K562 (cell line): ENCODE measurements at regions not wholly inside any gene's neighbourhood (a gene's known extent, or its start where the extent isn't known, plus 50 kb on each side); places are given as distances from the start of the nearest gene placed in this dataset.

Experiments
- ATAC-seq: fragments of 200-7000 bp; cut with Tn5 transposase; 3 replicates; pipeline ENCODE4 v1.9.1; 2020; ENCODE audit warnings: moderate library complexity
- BruUV-seq: library from RNA; stranded (reverse); fragments of 400-500 nt; replicated peaks from 2 replicates; lab custom pipeline; 2021; lab: Mats Ljungman, UMichigan
- CTCF ChIA-PET: fragments of 300-600 bp; formaldehyde crosslinking; extraction: SDS; loops from one replicate; lab custom pipeline; 2021; ENCODE audit warnings: low intra/inter-chr PET ratio; lab: Yijun Ruan, JAX
- POLR2A ChIA-PET: fragments of 300-600, 350-650 bp; sonication (Branson Sonifier 250); formaldehyde crosslinking; extraction: SDS; loops from one replicate; lab custom pipeline; 2021; ENCODE audit warnings: antibody characterized with exemption, inconsistent platforms; lab: Yijun Ruan, JAX
- DNase-seq, 4 experiments: peaks; one replicate each; pipeline versions ENCODE4 v3.0.0 to v3.0.0-alpha.2; 2011 to 2018; ENCODE audit warnings: low spot score in 3 of 4, mixed read lengths in 3 of 4; ENCODE audit errors: extremely low read depth in 1 of 4
- FAIRE-seq: peaks from 2 replicates; lab custom pipeline; 2011; peaks lifted over from hg19 to GRCh38; lab: Jason Lieb, UNC
- H2AFZ ChIP-seq: 2 replicates; pipeline ENCODE4 v1.6.0; 2011; ENCODE audit warnings: low read depth, low read length, control low read depth, inconsistent platforms
- H3K27ac ChIP-seq: fragments of 200-600 bp; 3 replicates; pipeline ENCODE4 v1.8.0; 2011; ENCODE audit warnings: low read depth, mild to moderate bottlenecking, control low read depth, inconsistent platforms, low read length, moderate library complexity, mixed read lengths; ENCODE audit errors: extremely low read depth
- H3K27me3 ChIP-seq, 2 experiments: fragments of 300-600 bp in 1 of 2; 2 replicates in 1 of 2; 3 replicates in 1 of 2; pipeline versions ENCODE4 v1.6.0 to v1.8.0; 2011; ENCODE audit warnings: inconsistent platforms in 2 of 2, low read length in 2 of 2, mild to moderate bottlenecking in 1 of 2, mixed read lengths in 1 of 2, moderate library complexity in 1 of 2; ENCODE audit not compliant: control insufficient read depth in 2 of 2, insufficient read depth in 2 of 2
- H3K36me3 ChIP-seq: fragments of 300-600 bp; 3 replicates; pipeline ENCODE4 v1.8.0; 2011; ENCODE audit warnings: mild to moderate bottlenecking, low read length, inconsistent platforms; ENCODE audit not compliant: control insufficient read depth, insufficient read depth
- H3K4me1 ChIP-seq, 2 experiments: fragments of 200-600 bp in 1 of 2; replicated peaks in 1 of 2; 2 replicates in 1 of 2; 3 replicates in 1 of 2; pipeline versions ENCODE4 v1.5.1 to v1.8.0; 2011; ENCODE audit warnings: inconsistent platforms in 2 of 2, low read length in 2 of 2, mild to moderate bottlenecking in 1 of 2, mixed read lengths in 1 of 2, moderate library complexity in 1 of 2; ENCODE audit not compliant: control insufficient read depth in 2 of 2, insufficient read depth in 2 of 2
- H3K4me2 ChIP-seq: 2 replicates; pipeline ENCODE4 v1.6.1; 2011; ENCODE audit warnings: low read length, control low read depth, inconsistent platforms, mixed read lengths; ENCODE audit not compliant: insufficient read depth
- H3K4me3 ChIP-seq: fragments of 200-600 bp; sonication (generic), shearing (Covaris generic); 2 replicates; pipeline ENCODE4 v1.5.1; 2016; ENCODE audit warnings: control low read depth, inconsistent platforms
- H3K79me2 ChIP-seq: fragments of 200-600 bp; 3 replicates; pipeline ENCODE4 v1.8.0; 2011; ENCODE audit warnings: low read length, inconsistent platforms; ENCODE audit not compliant: control insufficient read depth, insufficient read depth
- H3K9ac ChIP-seq, 2 experiments: 2 replicates each; pipeline versions ENCODE4 v1.6.0 to v1.6.1; 2011; ENCODE audit warnings: low read depth in 2 of 2, low read length in 2 of 2, control low read depth in 1 of 2, inconsistent platforms in 1 of 2, mild to moderate bottlenecking in 1 of 2, mixed read lengths in 1 of 2; ENCODE audit not compliant: insufficient read depth in 1 of 2
- H3K9me1 ChIP-seq: one replicate; pipeline ENCODE4 v1.6.0; 2011; ENCODE audit warnings: inconsistent platforms, mild to moderate bottlenecking, low read length, moderate library complexity; ENCODE audit not compliant: control insufficient read depth, insufficient read depth
- H3K9me3 ChIP-seq: replicated peaks from 2 replicates; pipeline ENCODE4 v1.5.1; 2011; ENCODE audit warnings: low read depth, low read length, inconsistent platforms; ENCODE audit not compliant: control insufficient read depth, insufficient read depth
- H4K20me1 ChIP-seq: replicated peaks from 2 replicates; pipeline ENCODE4 v1.6.1; 2011; ENCODE audit warnings: low read length, inconsistent platforms, mixed read lengths; ENCODE audit not compliant: control insufficient read depth, insufficient read depth
- DNMT1 ChIP-seq: fragments of 450-650 bp; IDR thresholded peaks from 2 replicates; pipeline ENCODE4 v1.6.1; 2016; ENCODE audit warnings: antibody characterized with exemption, mild to moderate bottlenecking
- HNRNPK ChIP-seq: fragments of 200-400 bp; formaldehyde crosslinking; IDR thresholded peaks from one replicate; pipeline ENCODE4 v1.6.1; 2018; ENCODE audit warnings: mild to moderate bottlenecking, low read depth, low read length; ENCODE audit not compliant: poor library complexity, severe bottlenecking
- KLF1 ChIP-seq: fragments of 450-650 bp; IDR thresholded peaks from 2 replicates; pipeline ENCODE4 v1.6.1; 2016; ENCODE audit warnings: missing genetic modification characterization, missing compliant biosample characterization
- NBN ChIP-seq: fragments of 450-650 bp; IDR thresholded peaks from 2 replicates; pipeline ENCODE4 v1.6.1; 2016; ENCODE audit warnings: low read depth, mild to moderate bottlenecking
- NELFE ChIP-seq: IDR thresholded peaks from 2 replicates; pipeline ENCODE4 v1.6.1; 2011; ENCODE audit warnings: mild to moderate bottlenecking; ENCODE audit not compliant: insufficient read depth, insufficient read length
- NR1H2 ChIP-seq: sonication (generic); formaldehyde crosslinking; IDR thresholded peaks from 2 replicates; pipeline ENCODE4 v1.4.0; 2020; ENCODE audit warnings: mild to moderate bottlenecking, missing genetic modification reagents
- SAFB ChIP-seq: fragments of 200-400 bp; formaldehyde crosslinking; IDR thresholded peaks from 2 replicates; pipeline ENCODE4 v1.6.1; 2017; ENCODE audit warnings: low read depth, low read length, borderline replicate concordance
- TGIF2 ChIP-seq: sonication (generic); formaldehyde crosslinking; IDR thresholded peaks from 2 replicates; pipeline ENCODE4 v1.8.1; 2022; ENCODE audit warnings: mild to moderate bottlenecking, missing genetic modification reagents, moderate library complexity
- ZNF354B ChIP-seq: fragments of 250-450 bp; sonication (Bioruptor Pico); IDR thresholded peaks from 2 replicates; pipeline ENCODE4 v1.4.0; 2020
- ZNF76 ChIP-seq: fragments of 250-450 bp; sonication (Bioruptor Pico); IDR thresholded peaks from 2 replicates; pipeline ENCODE4 v1.4.0; 2020; ENCODE audit warnings: mild to moderate bottlenecking, moderate library complexity, borderline replicate concordance
- WGBS: fragments of 100-300 bp; shearing (Covaris generic); methylation state at CpG from one replicate; pipeline ENCODE4 v1.1.6; 2016; ENCODE audit warnings: low coverage, mixed read lengths; ENCODE audit not compliant: insufficient coverage; ENCODE audit errors: missing lambda C conversion rate; 5-methylcytosine and 5-hydroxymethylcytosine counted together
- in situ Hi-C: fragments of 300-500 bp; cut with MboI; formaldehyde crosslinking; loops from 4 replicates; pipeline ENCODE4 v1.15.0; 2018; ENCODE audit warnings: inconsistent platforms, mixed read lengths
- intact Hi-C: fragments of 100-400 bp; cut with micrococcal nuclease; formaldehyde crosslinking; loops from 2 replicates; pipeline ENCODE4 v1.14.2; 2022
- TF ChIP-seq, protein P1 (sequence below): fragments of 450-650 bp; IDR thresholded peaks from 2 replicates; pipeline ENCODE4 v1.6.1; 2016; ENCODE audit warnings: low read depth
- TF ChIP-seq, protein P2 (sequence below): fragments of 450-650 bp; IDR thresholded peaks from 2 replicates; pipeline ENCODE4 v1.6.1; 2016; ENCODE audit warnings: mild to moderate bottlenecking
- TF ChIP-seq, protein P3 (sequence below): fragments of 450-650 bp; formaldehyde crosslinking; IDR thresholded peaks from 2 replicates; pipeline ENCODE4 v1.4.0; 2020; ENCODE audit warnings: mild to moderate bottlenecking, moderate library complexity

DNA sequence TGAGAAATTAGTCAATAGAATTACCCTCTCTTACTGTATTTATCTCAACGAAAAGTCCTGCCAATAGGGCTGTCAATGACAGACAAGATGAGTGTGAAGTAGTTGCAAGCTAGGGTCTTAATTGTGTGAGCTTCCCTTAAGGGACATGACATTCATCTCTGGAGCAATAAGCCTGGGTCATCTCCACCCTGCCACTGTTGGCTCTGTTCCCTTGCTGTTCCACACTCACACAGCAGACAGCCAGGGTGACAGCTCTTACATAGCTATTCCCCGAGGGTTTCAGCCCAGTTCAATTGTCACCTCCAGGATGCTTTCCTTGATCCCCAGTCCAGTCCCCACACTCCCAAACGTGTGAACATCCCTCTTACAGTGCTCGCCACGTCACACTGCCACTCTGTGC is 215.0 kb downstream of the NXPE2 start:
- in situ Hi-C loops (no loop called here), intact Hi-C loops (no loop called here)
- H3K9me3 ChIP-seq: no peaks in the 10 kb centered on the region
- CTCF ChIA-PET: no interaction called here
- ATAC-seq (no peak), FAIRE-seq (no peak), DNase-seq (no peak)
- no peak overlapping the region for H3K27ac ChIP-seq
- no peak overlapping the region for H2AFZ ChIP-seq
- H3K4me3 ChIP-seq: no peak overlapping the region
- H3K4me2 ChIP-seq: no peak overlapping the region
- no peaks in the 10 kb centered on the region for H4K20me1 ChIP-seq
- H3K9me1 ChIP-seq: no peaks in the 10 kb centered on the region
- 2% methylated on average over 5 of the region's 5 CpGs for WGBS
- no peaks in the 10 kb centered on the region for H3K4me1 ChIP-seq
- POLR2A ChIA-PET: no interaction called here
- no peaks in the 10 kb centered on the region for H3K36me3 ChIP-seq
- no peaks in the 10 kb centered on the region for H3K79me2 ChIP-seq
- peaks cover 0 to 5% of the 10 kb centered on the region in 2 experiments; a peak in 1 of 5 replicates for H3K27me3 ChIP-seq
- H3K9ac ChIP-seq: no peak overlapping the region
- no TSS peak for BruUV-seq
- TF ChIP-seq ZNF76: no peak
- no peak for TF ChIP-seq SAFB
- TF ChIP-seq DNMT1: no peak
- TF ChIP-seq, protein P1, sequence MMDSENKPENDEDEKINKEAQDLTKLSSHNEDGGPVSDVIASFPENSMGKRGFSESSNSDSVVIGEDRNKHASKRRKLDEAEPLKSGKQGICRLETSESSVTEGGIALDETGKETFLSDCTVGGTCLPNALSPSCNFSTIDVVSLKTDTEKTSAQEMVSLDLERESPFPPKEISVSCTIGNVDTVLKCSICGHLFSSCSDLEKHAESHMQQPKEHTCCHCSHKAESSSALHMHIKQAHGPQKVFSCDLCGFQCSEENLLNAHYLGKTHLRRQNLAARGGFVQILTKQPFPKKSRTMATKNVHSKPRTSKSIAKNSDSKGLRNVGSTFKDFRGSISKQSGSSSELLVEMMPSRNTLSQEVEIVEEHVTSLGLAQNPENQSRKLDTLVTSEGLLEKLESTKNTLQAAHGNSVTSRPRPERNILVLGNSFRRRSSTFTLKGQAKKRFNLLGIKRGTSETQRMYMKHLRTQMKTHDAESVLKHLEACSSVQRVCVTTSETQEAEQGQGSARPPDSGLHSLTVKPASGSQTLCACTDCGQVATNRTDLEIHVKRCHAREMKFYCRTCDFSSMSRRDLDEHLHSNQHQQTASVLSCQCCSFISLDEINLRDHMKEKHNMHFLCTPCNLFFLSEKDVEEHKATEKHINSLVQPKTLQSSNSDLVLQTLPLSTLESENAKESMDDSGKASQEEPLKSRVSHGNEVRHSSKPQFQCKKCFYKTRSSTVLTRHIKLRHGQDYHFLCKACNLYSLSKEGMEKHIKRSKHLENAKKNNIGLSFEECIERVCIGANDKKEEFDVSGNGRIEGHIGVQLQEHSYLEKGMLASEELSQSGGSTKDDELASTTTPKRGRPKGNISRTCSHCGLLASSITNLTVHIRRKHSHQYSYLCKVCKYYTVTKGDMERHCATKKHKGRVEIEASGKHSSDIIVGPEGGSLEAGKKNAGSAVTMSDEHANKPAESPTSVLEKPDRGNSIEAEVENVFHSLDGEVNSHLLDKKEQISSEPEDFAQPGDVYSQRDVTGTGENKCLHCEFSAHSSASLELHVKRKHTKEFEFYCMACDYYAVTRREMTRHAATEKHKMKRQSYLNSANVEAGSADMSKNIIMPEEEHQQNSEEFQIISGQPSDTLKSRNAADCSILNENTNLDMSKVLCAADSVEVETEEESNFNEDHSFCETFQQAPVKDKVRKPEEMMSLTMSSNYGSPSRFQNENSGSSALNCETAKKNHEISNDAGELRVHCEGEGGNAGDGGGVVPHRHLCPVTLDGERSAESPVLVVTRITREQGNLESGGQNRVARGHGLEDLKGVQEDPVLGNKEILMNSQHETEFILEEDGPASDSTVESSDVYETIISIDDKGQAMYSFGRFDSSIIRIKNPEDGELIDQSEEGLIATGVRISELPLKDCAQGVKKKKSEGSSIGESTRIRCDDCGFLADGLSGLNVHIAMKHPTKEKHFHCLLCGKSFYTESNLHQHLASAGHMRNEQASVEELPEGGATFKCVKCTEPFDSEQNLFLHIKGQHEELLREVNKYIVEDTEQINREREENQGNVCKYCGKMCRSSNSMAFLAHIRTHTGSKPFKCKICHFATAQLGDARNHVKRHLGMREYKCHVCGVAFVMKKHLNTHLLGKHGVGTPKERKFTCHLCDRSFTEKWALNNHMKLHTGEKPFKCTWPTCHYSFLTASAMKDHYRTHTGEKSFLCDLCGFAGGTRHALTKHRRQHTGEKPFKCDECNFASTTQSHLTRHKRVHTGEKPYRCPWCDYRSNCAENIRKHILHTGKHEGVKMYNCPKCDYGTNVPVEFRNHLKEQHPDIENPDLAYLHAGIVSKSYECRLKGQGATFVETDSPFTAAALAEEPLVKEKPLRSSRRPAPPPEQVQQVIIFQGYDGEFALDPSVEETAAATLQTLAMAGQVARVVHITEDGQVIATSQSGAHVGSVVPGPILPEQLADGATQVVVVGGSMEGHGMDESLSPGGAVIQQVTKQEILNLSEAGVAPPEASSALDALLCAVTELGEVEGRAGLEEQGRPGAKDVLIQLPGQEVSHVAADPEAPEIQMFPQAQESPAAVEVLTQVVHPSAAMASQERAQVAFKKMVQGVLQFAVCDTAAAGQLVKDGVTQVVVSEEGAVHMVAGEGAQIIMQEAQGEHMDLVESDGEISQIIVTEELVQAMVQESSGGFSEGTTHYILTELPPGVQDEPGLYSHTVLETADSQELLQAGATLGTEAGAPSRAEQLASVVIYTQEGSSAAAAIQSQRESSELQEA: no peak
- TF ChIP-seq, protein P2, sequence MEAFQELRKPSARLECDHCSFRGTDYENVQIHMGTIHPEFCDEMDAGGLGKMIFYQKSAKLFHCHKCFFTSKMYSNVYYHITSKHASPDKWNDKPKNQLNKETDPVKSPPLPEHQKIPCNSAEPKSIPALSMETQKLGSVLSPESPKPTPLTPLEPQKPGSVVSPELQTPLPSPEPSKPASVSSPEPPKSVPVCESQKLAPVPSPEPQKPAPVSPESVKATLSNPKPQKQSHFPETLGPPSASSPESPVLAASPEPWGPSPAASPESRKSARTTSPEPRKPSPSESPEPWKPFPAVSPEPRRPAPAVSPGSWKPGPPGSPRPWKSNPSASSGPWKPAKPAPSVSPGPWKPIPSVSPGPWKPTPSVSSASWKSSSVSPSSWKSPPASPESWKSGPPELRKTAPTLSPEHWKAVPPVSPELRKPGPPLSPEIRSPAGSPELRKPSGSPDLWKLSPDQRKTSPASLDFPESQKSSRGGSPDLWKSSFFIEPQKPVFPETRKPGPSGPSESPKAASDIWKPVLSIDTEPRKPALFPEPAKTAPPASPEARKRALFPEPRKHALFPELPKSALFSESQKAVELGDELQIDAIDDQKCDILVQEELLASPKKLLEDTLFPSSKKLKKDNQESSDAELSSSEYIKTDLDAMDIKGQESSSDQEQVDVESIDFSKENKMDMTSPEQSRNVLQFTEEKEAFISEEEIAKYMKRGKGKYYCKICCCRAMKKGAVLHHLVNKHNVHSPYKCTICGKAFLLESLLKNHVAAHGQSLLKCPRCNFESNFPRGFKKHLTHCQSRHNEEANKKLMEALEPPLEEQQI: no peak
- TF ChIP-seq NR1H2 (CRISPR knock-in tag): no peak
- no peak for TF ChIP-seq TGIF2 (CRISPR knock-in tag)
- TF ChIP-seq KLF1: no peak
- no peak for TF ChIP-seq ZNF354B
- TF ChIP-seq NBN: no peak
- TF ChIP-seq, protein P3, sequence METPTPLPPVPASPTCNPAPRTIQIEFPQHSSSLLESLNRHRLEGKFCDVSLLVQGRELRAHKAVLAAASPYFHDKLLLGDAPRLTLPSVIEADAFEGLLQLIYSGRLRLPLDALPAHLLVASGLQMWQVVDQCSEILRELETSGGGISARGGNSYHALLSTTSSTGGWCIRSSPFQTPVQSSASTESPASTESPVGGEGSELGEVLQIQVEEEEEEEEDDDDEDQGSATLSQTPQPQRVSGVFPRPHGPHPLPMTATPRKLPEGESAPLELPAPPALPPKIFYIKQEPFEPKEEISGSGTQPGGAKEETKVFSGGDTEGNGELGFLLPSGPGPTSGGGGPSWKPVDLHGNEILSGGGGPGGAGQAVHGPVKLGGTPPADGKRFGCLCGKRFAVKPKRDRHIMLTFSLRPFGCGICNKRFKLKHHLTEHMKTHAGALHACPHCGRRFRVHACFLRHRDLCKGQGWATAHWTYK (CRISPR knock-in tag): no peak
- no peak for TF ChIP-seq NELFE
- TF ChIP-seq HNRNPK: no peak
